OCI-LY3 (cell line): ENCODE measurements at regions not wholly inside any gene's neighbourhood (a gene's known extent, or its start where the extent isn't known, plus 50 kb on each side); places are given as distances from the start of the nearest gene placed in this dataset.

Experiments used
- H2AFZ ChIP-seq: fragments of 200-600, 300-600 bp; shearing (Covaris generic); 2 replicates; pipeline ENCODE4 v1.6.0; 2014; ENCODE audit warnings: antibody characterized with exemption, low read depth, low read length
- H3K27ac ChIP-seq: fragments of 200-600, 300-600 bp; sonication (generic); 2 replicates; pipeline ENCODE4 v1.5.1; 2014; ENCODE audit warnings: mild to moderate bottlenecking, low read length, moderate library complexity, mixed read lengths
- H3K27me3 ChIP-seq: fragments of 200-600, 300-600 bp; sonication (generic); 2 replicates; pipeline ENCODE4 v1.6.1; 2014; ENCODE audit warnings: low read depth, low read length, mixed read lengths
- H3K36me3 ChIP-seq: fragments of 200-600, 300-600 bp; sonication (generic); replicated peaks from 2 replicates; pipeline ENCODE3; 2014; ENCODE audit warnings: low read depth, low read length, mixed read lengths
- H3K4me1 ChIP-seq: fragments of 300-600, 200-600 bp; sonication (generic); 2 replicates; pipeline ENCODE4 v1.6.1; 2014; ENCODE audit warnings: low read length, mixed read lengths
- H3K4me2 ChIP-seq: fragments of 200-600, 300-600 bp; sonication (generic); 2 replicates; pipeline ENCODE4 v1.6.1; 2014; ENCODE audit warnings: low read length, mixed read lengths
- H3K4me3 ChIP-seq: fragments of 300-600, 200-600 bp; sonication (generic); 2 replicates; pipeline ENCODE4 v1.5.1; 2014; ENCODE audit warnings: antibody characterized with exemption, mild to moderate bottlenecking, low read length, moderate library complexity
- H3K79me2 ChIP-seq: fragments of 300-600, 200-600 bp; shearing (Covaris generic); 2 replicates; pipeline ENCODE4 v1.6.1; 2014; ENCODE audit warnings: mild to moderate bottlenecking, low read length, mixed read lengths
- H3K9ac ChIP-seq: fragments of 300-600, 200-600 bp; shearing (Covaris generic); 2 replicates; pipeline ENCODE4 v1.6.0; 2014; ENCODE audit warnings: mild to moderate bottlenecking, low read length, moderate library complexity
- H3K9me3 ChIP-seq: fragments of 200-600, 300-600 bp; shearing (Covaris generic); 2 replicates; pipeline ENCODE4 v1.6.1; 2014; ENCODE audit warnings: low read length, mixed read lengths; ENCODE audit not compliant: insufficient read depth
- H4K20me1 ChIP-seq: fragments of 200-600, 300-600 bp; sonication (generic); 2 replicates; pipeline ENCODE4 v1.6.1; 2016; ENCODE audit warnings: low read length, mixed read lengths; ENCODE audit not compliant: insufficient read depth
- CTCF ChIP-seq: fragments of 200-600, 300-600 bp; sonication (generic); IDR thresholded peaks from 2 replicates; pipeline ENCODE4 v1.5.1; 2014; ENCODE audit warnings: antibody characterized with exemption, low read length, low read depth
- EZH2phosphoT487 ChIP-seq: fragments of 200-600 bp; shearing (Covaris generic); IDR thresholded peaks from 2 replicates; pipeline ENCODE4 v1.6.1; 2018; ENCODE audit warnings: antibody characterized with exemption, mixed run types, low read depth

DNA sequence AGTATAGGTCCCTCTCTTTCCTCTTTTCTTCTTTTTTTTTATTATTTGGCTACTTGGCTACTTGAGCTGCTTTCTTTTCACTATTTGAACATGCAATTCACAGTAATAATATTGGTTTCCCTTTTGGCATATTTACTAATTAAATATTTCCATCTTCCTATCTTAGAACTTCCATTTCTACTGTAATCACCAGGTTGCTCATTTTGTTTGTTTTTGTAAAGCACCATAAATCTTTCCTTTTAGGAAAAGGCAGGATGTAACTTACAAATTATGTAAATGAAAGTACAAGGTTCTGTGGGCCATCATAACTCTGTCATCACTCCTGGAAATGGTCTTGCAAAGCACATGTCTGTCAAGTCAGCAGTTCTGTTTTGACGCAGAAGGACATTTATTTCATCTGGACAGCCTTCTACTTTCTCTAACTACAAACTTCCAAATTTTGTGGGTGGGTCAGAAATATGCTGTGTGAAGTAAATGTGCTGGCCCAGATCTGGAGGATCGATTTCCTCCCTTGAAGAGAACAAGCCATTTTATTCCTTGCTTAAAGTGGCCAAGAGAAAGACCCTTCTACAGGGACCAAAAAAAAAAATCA is 71.7 kb upstream of the TNFSF18 start:
- Histone ChIP-seq H3K9ac (peak overlapping the region; percentile 37), H3K4me2 (peak overlapping the region; percentile 79), H3K9me3 (no peaks in the 10 kb centered on the region), H3K4me3 (peak overlapping the region; percentile 56), H3K4me1 (peaks cover 42% of the 10 kb centered on the region), H3K79me2 (no peaks in the 10 kb centered on the region), H3K27me3 (no peaks in the 10 kb centered on the region), H4K20me1 (no peaks in the 10 kb centered on the region), H2AFZ (peak overlapping the region; percentile 87; the same call in 1 of the 2 replicates), H3K36me3 (no peaks in the 10 kb centered on the region), H3K27ac (peak overlapping the region; percentile 68)
- TF ChIP-seq EZH2phosphoT487 = no peak
- TF ChIP-seq CTCF = no peak

GRCh38 chr1:173118404-173118803 is 67.7 kb upstream of the TNFSF18 start:
- peaks cover 76% of the 10 kb centered on the region for H3K4me1 ChIP-seq
- peak overlapping the region; percentile 59 for H3K4me3 ChIP-seq
- no peaks in the 10 kb centered on the region for H3K9me3 ChIP-seq
- peak overlapping the region; percentile 7; the same call in 1 of the 2 replicates for H2AFZ ChIP-seq
- peak overlapping the region; percentile 84 for H3K4me2 ChIP-seq
- peak overlapping the region; percentile 94 for H3K27ac ChIP-seq
- no peaks in the 10 kb centered on the region for H3K27me3 ChIP-seq
- H3K79me2 ChIP-seq = no peaks in the 10 kb centered on the region
- H4K20me1 ChIP-seq = no peaks in the 10 kb centered on the region
- peak overlapping the region; percentile 67 for H3K9ac ChIP-seq
- peaks cover 6% of the 10 kb centered on the region for H3K36me3 ChIP-seq
- TF ChIP-seq EZH2phosphoT487 (no peak), CTCF (no peak)

DNA sequence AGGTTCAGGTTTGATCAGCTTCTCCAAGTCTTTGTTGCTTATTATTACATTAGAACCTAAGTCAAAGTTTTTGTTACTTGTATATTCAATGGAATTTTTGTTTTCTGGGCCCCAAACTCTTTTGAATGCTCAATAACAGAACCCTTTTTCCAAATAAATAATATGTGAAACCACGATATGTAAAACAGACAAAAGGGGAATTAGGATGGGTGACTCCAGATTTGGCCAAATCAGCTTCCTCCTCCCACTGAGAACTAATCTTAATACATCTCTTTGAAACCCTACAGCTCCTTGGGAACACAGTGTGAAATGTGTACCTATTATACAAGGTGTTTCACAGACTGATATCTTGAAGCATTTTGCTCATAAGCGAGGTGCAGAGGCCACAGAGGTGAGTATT is 67.0 kb upstream of the TNFSF18 start:
- H3K9ac ChIP-seq = peak overlapping the region; percentile 67
- H3K4me1 ChIP-seq = peaks cover 76% of the 10 kb centered on the region
- no peak for TF ChIP-seq CTCF
- no peak for TF ChIP-seq EZH2phosphoT487

GRCh38 chr1:173117108-173117633 is 66.4 kb upstream of the TNFSF18 start:
- Histone ChIP-seq H3K4me2 (peak overlapping the region; percentile 84), H3K27ac (peak overlapping the region; percentile 94), H3K9me3 (no peaks in the 10 kb centered on the region), H4K20me1 (no peaks in the 10 kb centered on the region), H2AFZ (no peak overlapping the region), H3K9ac (peak overlapping the region; percentile 67), H3K4me3 (peak overlapping the region; percentile 59), H3K4me1 (peaks cover 76% of the 10 kb centered on the region), H3K79me2 (no peaks in the 10 kb centered on the region), H3K36me3 (peaks cover 9% of the 10 kb centered on the region), H3K27me3 (no peaks in the 10 kb centered on the region)
- TF ChIP-seq EZH2phosphoT487 (no peak), CTCF (no peak)

More for the DNA sequence above, 67.0 kb upstream of the TNFSF18 start:
- H3K4me3 ChIP-seq = peak overlapping the region; percentile 59
- peaks cover 9% of the 10 kb centered on the region for H3K36me3 ChIP-seq
- peak overlapping the region; percentile 84 for H3K4me2 ChIP-seq
- H3K27ac ChIP-seq = peak overlapping the region; percentile 94
- no peak overlapping the region for H2AFZ ChIP-seq
- H3K9me3 ChIP-seq = no peaks in the 10 kb centered on the region
- no peaks in the 10 kb centered on the region for H4K20me1 ChIP-seq
- no peaks in the 10 kb centered on the region for H3K27me3 ChIP-seq
- no peaks in the 10 kb centered on the region for H3K79me2 ChIP-seq
